ENCODE measurements at regions not wholly inside any gene's neighbourhood (a gene's known extent, or its start where the extent isn't known, plus 50 kb on each side); places are given as distances from the start of the nearest gene placed in this dataset.

- Mint-ChIP-seq H3K27me3 (no peaks in the 10 kb centered on the region), H3K4me1 (ENCODE audit: unreplicated experiment) (peaks cover 24% of the 10 kb centered on the region), H3K9me3 (peaks cover 3% of the 10 kb centered on the region), H3K27ac (peak overlapping the region; percentile 50), H3K4me3 (peak overlapping the region; percentile 50), H3K36me3 (no peaks in the 10 kb centered on the region)
- TF ChIP-seq CTCF (conservative IDR thresholded peaks at IDR 0.05), result no peak
- DNase-seq (ENCODE audit: extremely low spot score, unreplicated experiment), result no peak
Measured at GRCh38 chr13:48600374-48601364, 53.1 kb upstream of the CYSLTR2 start.

DNA sequence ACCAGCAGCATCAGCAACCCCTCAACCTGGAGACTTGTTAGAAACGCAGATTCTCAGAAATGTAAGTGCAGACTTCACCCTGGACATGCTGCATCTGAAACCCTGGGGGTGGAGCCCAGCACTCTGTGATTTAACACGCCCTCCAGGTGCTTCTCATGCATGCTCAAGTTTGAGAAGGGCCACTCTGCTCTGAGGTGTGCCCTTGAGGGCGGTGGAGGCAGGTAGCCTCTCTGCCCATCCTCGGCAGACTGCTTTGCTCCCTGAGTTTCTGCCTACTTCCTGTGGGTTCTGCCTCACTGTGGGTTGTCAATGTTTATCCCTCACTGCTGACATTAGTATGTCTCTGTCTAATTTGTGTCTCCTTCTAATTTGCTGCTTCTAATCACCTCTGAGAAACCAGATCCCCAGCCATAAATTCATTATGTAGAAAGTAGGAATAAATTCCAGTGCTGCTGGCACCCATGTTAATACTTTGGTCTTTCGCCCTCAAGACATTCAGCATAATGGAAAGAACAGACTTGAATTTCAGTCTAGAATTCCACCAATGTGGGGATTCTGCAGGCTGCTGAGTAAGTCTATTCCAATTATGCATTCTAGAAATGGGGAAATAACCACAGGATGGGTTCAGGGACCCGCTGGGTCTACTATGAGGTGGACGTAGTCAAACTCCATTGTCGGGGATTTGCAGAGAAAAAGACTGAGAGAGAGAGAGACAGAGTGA, 51.3 kb upstream of the CYSLTR2 start:
- peaks cover 24% of the 10 kb centered on the region for H3K4me1 Mint-ChIP-seq (ENCODE audit: unreplicated experiment)
- no peak for TF ChIP-seq CTCF (conservative IDR thresholded peaks at IDR 0.05)
- DNase-seq (ENCODE audit: extremely low spot score, unreplicated experiment), result no peak
- H3K27me3 Mint-ChIP-seq, result no peaks in the 10 kb centered on the region
- H3K9me3 Mint-ChIP-seq, result peaks cover 17% of the 10 kb centered on the region
- H3K36me3 Mint-ChIP-seq, result no peaks in the 10 kb centered on the region
- no peak overlapping the region for H3K27ac Mint-ChIP-seq
- H3K4me3 Mint-ChIP-seq, result no peak overlapping the region

- H3K27ac Mint-ChIP-seq, result no peak overlapping the region
- no peak for DNase-seq (ENCODE audit: extremely low spot score, unreplicated experiment)
- peaks cover 24% of the 10 kb centered on the region for H3K4me1 Mint-ChIP-seq (ENCODE audit: unreplicated experiment)
- H3K27me3 Mint-ChIP-seq, result no peaks in the 10 kb centered on the region
- no peak for TF ChIP-seq CTCF (conservative IDR thresholded peaks at IDR 0.05)
- H3K4me3 Mint-ChIP-seq, result no peak overlapping the region
- H3K36me3 Mint-ChIP-seq, result no peaks in the 10 kb centered on the region
- H3K9me3 Mint-ChIP-seq, result peaks cover 17% of the 10 kb centered on the region
Measured at GRCh38 chr13:48603375-48603774, 50.4 kb upstream of the CYSLTR2 start.

Measured in type B pancreatic cell (in vitro differentiated cells).